ENCODE measurements at regions not wholly inside any gene's neighbourhood (a gene's known extent, or its start where the extent isn't known, plus 50 kb on each side); places are given as distances from the start of the nearest gene placed in this dataset.

DNA sequence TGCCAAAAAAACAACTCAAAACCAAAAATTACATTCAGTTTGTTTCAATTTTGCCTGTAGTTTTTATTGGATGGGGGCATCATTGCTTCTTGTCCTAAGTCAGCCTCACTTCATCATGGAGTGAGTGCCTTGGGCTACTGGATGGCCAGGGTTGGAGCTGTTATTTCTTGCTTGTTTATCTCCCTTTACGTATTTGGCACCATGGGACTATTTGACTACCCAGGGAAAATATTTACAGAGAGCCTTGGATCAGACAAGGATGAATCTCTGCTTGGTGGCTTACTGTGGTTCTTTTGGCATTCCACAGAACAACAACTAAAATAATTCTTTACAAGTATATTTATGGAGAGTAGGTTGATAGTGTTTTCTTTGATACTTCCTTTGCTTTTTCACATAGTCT is 160.8 kb upstream of the SEL1L start:
- H3K27ac ChIP-seq (ENCODE audit: low read depth, low read length): no peak overlapping the region
- H3K27me3 ChIP-seq (ENCODE audit: insufficient read depth, low read length): no peaks in the 10 kb centered on the region
- no peaks in the 10 kb centered on the region for H3K36me3 ChIP-seq (ENCODE audit: insufficient read depth, low read length)
- H3K4me1 ChIP-seq (ENCODE audit: control insufficient read depth, insufficient read depth, low read length, unreplicated experiment): no peaks in the 10 kb centered on the region
- H3K79me2 ChIP-seq (ENCODE audit: control insufficient read depth, insufficient read depth, low read length, unreplicated experiment): no peaks in the 10 kb centered on the region
- H3K4me3 ChIP-seq (ENCODE audit: low read depth, low read length): no peak overlapping the region
- no peak overlapping the region for H2AFZ ChIP-seq (ENCODE audit: low read length, unreplicated experiment)

DNA sequence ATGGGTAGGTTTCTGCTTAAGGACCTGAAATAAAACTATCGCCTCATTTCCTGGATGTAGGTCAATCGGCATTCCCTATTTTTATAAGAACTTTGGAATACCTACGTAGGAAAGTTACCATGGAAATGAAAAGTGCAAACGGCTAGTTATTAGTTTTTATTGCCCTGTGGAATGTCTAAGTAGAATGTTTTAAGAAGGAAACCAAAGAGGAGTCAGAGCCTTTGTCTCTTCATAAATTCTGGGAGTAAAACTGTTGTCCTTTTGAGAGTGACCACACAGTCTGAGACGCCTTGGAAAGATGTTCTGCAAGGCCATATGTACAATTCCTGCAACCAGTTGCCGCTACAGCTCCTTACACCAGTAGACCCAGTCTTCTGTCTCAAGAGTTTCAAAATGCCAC is 176.0 kb upstream of the SEL1L start:
- Histone ChIP-seq H2AFZ (ENCODE audit: low read length, unreplicated experiment) (no peak overlapping the region), H3K4me3 (ENCODE audit: low read depth, low read length) (no peak overlapping the region), H3K27ac (ENCODE audit: low read depth, low read length) (no peak overlapping the region), H3K36me3 (ENCODE audit: insufficient read depth, low read length) (no peaks in the 10 kb centered on the region), H3K79me2 (ENCODE audit: control insufficient read depth, insufficient read depth, low read length, unreplicated experiment) (no peaks in the 10 kb centered on the region), H3K27me3 (ENCODE audit: insufficient read depth, low read length) (no peaks in the 10 kb centered on the region), H3K4me1 (ENCODE audit: control insufficient read depth, insufficient read depth, low read length, unreplicated experiment) (no peaks in the 10 kb centered on the region)

DNA sequence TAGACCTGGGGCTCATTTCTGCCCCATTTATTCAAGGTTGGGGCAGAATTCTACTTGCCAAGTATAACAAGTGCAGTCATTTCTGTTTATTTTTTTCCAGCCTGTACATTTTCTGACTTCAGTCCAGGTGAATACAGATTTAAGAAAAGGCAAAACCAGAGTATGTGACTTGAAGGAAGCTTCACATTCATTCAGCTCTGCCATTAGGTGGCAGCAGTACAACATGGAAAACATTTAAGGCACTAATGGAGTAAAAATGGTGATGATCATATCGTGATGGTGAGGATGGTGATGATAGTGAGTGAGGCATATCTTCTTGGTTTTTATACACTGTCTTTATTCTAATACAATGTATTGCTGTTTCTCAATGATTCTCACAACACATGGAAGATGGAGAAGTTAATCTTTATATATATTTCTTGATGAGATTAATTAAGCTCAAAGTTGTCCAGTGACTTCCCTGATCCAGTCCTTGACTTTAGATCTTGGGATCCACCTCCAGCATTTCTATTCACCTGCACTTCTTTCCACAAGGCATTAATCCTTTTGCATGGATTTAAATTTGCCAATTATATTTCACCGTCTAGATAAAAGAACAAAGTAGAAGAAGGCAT is 176.7 kb upstream of the SEL1L start:
- Histone ChIP-seq H3K36me3 (ENCODE audit: insufficient read depth, low read length) (no peaks in the 10 kb centered on the region), H3K27me3 (ENCODE audit: insufficient read depth, low read length) (no peaks in the 10 kb centered on the region), H3K79me2 (ENCODE audit: control insufficient read depth, insufficient read depth, low read length, unreplicated experiment) (no peaks in the 10 kb centered on the region), H3K27ac (ENCODE audit: low read depth, low read length) (no peak overlapping the region), H3K4me3 (ENCODE audit: low read depth, low read length) (no peak overlapping the region), H3K4me1 (ENCODE audit: control insufficient read depth, insufficient read depth, low read length, unreplicated experiment) (no peaks in the 10 kb centered on the region), H2AFZ (ENCODE audit: low read length, unreplicated experiment) (no peak overlapping the region)

DNA sequence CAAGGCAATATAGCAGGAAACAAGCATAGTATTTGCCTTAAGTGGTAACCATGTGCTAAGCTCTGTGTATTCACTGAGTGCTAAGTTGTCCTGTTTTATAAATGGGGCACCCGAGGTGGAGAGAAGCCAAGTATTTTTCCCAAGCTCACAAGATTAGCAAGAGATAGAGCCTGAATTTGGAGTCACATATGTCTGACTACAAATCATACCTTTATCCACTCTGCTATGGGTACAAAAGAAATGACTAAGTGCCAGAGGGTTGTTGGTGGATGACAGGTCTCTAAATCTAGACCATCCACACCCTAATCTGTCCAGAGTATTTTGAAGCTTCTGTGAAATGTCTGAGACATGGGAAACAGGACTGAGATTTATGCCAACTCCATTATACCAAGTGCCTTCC is 182.1 kb upstream of the SEL1L start:
- H3K27ac ChIP-seq (ENCODE audit: low read depth, low read length): no peak overlapping the region
- H2AFZ ChIP-seq (ENCODE audit: low read length, unreplicated experiment): no peak overlapping the region
- H3K27me3 ChIP-seq (ENCODE audit: insufficient read depth, low read length): no peaks in the 10 kb centered on the region
- no peaks in the 10 kb centered on the region for H3K36me3 ChIP-seq (ENCODE audit: insufficient read depth, low read length)
- no peaks in the 10 kb centered on the region for H3K4me1 ChIP-seq (ENCODE audit: control insufficient read depth, insufficient read depth, low read length, unreplicated experiment)
- no peaks in the 10 kb centered on the region for H3K79me2 ChIP-seq (ENCODE audit: control insufficient read depth, insufficient read depth, low read length, unreplicated experiment)
- no peak overlapping the region for H3K4me3 ChIP-seq (ENCODE audit: low read depth, low read length)

DNA sequence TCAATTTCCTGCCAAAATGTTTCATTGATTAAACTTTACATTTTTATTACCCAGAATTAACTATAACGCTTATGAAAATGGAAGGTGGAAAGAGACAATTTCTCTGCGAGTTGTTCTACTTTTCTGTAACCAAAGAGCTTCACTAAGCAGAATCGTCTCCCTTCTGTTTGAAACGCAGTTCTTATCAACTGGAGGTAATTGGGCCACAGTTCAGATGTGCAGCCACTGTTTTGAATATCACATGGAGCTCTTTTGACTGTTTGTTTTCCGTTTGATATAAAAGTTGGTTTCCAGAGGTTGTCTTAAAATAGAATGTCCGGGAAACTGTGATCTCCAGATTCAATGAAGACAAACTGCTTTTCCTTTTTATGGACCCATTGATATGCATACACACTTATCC is 183.3 kb upstream of the SEL1L start:
- H2AFZ ChIP-seq (ENCODE audit: low read length, unreplicated experiment): no peak overlapping the region
- H3K4me1 ChIP-seq (ENCODE audit: control insufficient read depth, insufficient read depth, low read length, unreplicated experiment): no peaks in the 10 kb centered on the region
- no peak overlapping the region for H3K27ac ChIP-seq (ENCODE audit: low read depth, low read length)
- no peak overlapping the region for H3K4me3 ChIP-seq (ENCODE audit: low read depth, low read length)
- H3K27me3 ChIP-seq (ENCODE audit: insufficient read depth, low read length): no peaks in the 10 kb centered on the region
- no peaks in the 10 kb centered on the region for H3K79me2 ChIP-seq (ENCODE audit: control insufficient read depth, insufficient read depth, low read length, unreplicated experiment)
- no peaks in the 10 kb centered on the region for H3K36me3 ChIP-seq (ENCODE audit: insufficient read depth, low read length)

DNA sequence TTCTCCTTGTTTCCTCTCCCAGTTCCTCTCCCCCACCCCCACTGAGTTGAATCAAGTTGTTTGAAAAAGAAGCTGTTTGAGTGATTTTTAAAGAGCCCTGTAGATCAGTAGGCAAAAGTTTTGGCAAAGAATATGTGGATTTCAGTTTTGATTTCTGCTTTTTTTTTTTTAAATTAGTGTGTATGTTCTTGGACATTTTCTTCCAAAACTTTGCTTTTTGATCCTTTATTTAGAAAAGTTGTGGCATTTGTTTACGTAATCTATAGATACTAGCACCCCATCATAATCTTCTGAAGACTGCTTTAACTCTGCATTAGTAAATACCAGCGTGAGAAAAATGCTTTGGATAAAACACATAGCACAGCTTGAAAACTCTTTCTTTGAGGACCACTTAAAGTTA is 190.3 kb upstream of the SEL1L start:
- Histone ChIP-seq H3K36me3 (ENCODE audit: insufficient read depth, low read length) (no peaks in the 10 kb centered on the region), H3K4me3 (ENCODE audit: low read depth, low read length) (no peak overlapping the region), H3K27me3 (ENCODE audit: insufficient read depth, low read length) (no peaks in the 10 kb centered on the region), H3K4me1 (ENCODE audit: control insufficient read depth, insufficient read depth, low read length, unreplicated experiment) (no peaks in the 10 kb centered on the region), H2AFZ (ENCODE audit: low read length, unreplicated experiment) (no peak overlapping the region), H3K79me2 (ENCODE audit: control insufficient read depth, insufficient read depth, low read length, unreplicated experiment) (no peaks in the 10 kb centered on the region), H3K27ac (ENCODE audit: low read depth, low read length) (no peak overlapping the region)

DNA sequence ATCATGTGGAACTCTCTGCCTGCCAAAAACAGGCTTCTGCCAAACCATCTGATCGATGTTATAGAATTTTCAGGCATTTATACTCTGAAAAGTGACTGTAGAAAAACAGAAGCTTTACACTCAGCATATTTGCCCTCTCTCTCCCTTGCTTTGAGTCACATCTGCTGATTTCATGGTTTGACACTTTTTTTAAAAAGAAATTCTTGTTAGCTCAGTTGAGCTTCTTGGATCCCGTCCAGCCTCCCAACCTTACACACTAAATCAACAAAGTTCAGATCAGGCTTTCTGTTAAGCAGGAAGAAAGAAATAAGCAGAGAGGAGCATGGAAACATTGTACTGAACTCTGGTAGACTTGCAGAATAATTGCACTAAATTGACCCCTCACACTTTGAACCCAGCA is 193.6 kb upstream of the SEL1L start:
- Histone ChIP-seq H3K27ac (ENCODE audit: low read depth, low read length) (no peak overlapping the region), H2AFZ (ENCODE audit: low read length, unreplicated experiment) (no peak overlapping the region), H3K36me3 (ENCODE audit: insufficient read depth, low read length) (no peaks in the 10 kb centered on the region), H3K79me2 (ENCODE audit: control insufficient read depth, insufficient read depth, low read length, unreplicated experiment) (no peaks in the 10 kb centered on the region), H3K27me3 (ENCODE audit: insufficient read depth, low read length) (no peaks in the 10 kb centered on the region), H3K4me3 (ENCODE audit: low read depth, low read length) (no peak overlapping the region), H3K4me1 (ENCODE audit: control insufficient read depth, insufficient read depth, low read length, unreplicated experiment) (no peaks in the 10 kb centered on the region)

DNA sequence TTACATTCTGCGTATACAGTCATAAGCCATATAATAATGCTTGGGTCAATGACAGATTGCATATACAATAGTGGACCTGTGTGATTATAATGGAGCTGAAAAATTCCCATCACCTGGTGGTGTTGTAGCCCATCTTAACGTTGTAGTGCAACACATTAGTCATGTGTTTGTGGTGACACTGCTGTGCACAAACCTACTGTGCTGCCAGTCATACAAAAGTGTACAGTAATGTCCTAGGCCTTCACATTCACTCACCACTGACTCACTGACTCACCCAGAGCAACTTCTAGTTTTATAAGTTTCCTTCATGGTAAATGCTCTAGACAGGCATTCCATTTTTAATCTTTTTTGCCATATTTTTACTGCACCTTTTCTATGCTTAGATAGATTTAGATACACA is 194.8 kb upstream of the SEL1L start:
- H3K79me2 ChIP-seq (ENCODE audit: control insufficient read depth, insufficient read depth, low read length, unreplicated experiment): no peaks in the 10 kb centered on the region
- H3K36me3 ChIP-seq (ENCODE audit: insufficient read depth, low read length): no peaks in the 10 kb centered on the region
- H3K27ac ChIP-seq (ENCODE audit: low read depth, low read length): no peak overlapping the region
- H3K27me3 ChIP-seq (ENCODE audit: insufficient read depth, low read length): no peaks in the 10 kb centered on the region
- H2AFZ ChIP-seq (ENCODE audit: low read length, unreplicated experiment): no peak overlapping the region
- no peaks in the 10 kb centered on the region for H3K4me1 ChIP-seq (ENCODE audit: control insufficient read depth, insufficient read depth, low read length, unreplicated experiment)
- no peak overlapping the region for H3K4me3 ChIP-seq (ENCODE audit: low read depth, low read length)

DNA sequence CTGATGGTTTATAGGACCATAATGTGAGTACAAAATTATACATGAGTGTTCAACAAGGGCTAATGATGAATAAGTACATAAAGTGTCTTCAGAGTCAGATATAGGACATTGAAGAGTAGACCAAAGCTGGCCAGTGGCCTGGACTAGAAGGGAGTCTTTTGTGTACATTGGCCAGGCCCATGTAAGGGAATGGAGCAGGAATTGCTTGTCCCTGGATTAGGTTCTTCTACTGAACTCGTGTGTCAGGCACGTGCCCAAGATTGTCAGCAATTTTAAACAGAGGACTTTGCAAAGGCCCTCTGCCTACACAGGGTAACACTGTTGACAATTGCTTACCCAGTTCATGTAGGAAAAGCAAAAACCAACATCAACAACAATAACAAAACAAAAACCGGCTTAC is 196.0 kb upstream of the SEL1L start:
- no peak overlapping the region for H2AFZ ChIP-seq (ENCODE audit: low read length, unreplicated experiment)
- H3K4me1 ChIP-seq (ENCODE audit: control insufficient read depth, insufficient read depth, low read length, unreplicated experiment): no peaks in the 10 kb centered on the region
- H3K4me3 ChIP-seq (ENCODE audit: low read depth, low read length): no peak overlapping the region
- H3K79me2 ChIP-seq (ENCODE audit: control insufficient read depth, insufficient read depth, low read length, unreplicated experiment): no peaks in the 10 kb centered on the region
- H3K36me3 ChIP-seq (ENCODE audit: insufficient read depth, low read length): no peaks in the 10 kb centered on the region
- H3K27me3 ChIP-seq (ENCODE audit: insufficient read depth, low read length): no peaks in the 10 kb centered on the region
- no peak overlapping the region for H3K27ac ChIP-seq (ENCODE audit: low read depth, low read length)

DNA sequence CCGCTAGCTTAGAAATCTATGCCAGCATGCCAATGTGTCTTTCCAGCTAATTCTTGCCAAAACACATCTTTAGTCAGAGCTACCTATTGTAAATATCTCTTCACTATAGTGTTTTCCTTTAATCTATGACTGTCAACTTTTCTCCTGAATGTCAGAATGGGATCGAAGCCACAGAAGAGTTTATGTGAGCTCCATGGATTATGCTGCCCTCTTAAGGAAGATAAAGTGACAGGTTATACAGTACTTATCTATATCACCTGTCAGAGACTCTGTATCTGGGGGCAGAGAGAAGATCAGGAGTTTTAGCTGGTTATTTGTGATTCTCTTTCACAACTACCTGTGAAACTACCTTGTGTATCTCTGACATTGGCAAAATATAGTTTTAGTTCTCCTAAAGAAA is 204.3 kb upstream of the SEL1L start:
- H3K4me3 ChIP-seq (ENCODE audit: low read depth, low read length): no peak overlapping the region
- H3K27me3 ChIP-seq (ENCODE audit: insufficient read depth, low read length): no peaks in the 10 kb centered on the region
- no peak overlapping the region for H3K27ac ChIP-seq (ENCODE audit: low read depth, low read length)
- no peaks in the 10 kb centered on the region for H3K79me2 ChIP-seq (ENCODE audit: control insufficient read depth, insufficient read depth, low read length, unreplicated experiment)
- H2AFZ ChIP-seq (ENCODE audit: low read length, unreplicated experiment): no peak overlapping the region
- no peaks in the 10 kb centered on the region for H3K36me3 ChIP-seq (ENCODE audit: insufficient read depth, low read length)
- H3K4me1 ChIP-seq (ENCODE audit: control insufficient read depth, insufficient read depth, low read length, unreplicated experiment): no peaks in the 10 kb centered on the region

DNA sequence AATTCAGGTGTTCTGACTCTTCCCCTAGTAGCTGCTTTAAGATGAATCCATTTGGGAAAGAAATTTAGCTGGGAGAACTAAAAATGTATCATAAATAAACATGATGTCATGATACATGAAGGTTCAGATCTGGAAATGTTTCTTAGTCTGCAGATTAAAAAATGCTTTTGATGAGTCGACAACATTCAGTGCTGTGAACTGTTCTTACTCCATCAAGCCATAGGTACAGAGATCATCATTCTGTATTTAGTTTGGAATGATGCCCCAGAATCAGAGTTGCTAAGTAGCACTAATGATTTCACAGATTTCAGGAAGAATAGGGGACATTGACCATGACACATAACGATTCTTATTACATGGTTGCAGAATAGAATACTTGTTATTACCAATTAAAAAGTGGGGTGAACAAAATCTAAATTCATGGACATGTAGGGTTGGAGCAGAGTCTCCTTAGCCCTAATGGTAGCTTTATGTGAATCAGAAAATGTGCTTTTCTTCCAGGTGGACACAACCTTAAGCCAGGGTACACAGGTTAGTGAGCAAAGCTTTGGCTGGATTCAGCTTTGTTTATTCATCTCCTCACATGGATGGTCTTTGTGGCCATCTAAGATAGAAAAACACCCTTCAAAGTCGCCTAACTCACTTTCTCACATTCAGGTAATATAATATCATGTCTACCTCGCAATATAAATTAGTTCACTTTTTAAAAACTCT is 205.4 kb upstream of the SEL1L start:
- Histone ChIP-seq H3K27me3 (ENCODE audit: insufficient read depth, low read length) (no peaks in the 10 kb centered on the region), H2AFZ (ENCODE audit: low read length, unreplicated experiment) (no peak overlapping the region), H3K79me2 (ENCODE audit: control insufficient read depth, insufficient read depth, low read length, unreplicated experiment) (no peaks in the 10 kb centered on the region), H3K4me1 (ENCODE audit: control insufficient read depth, insufficient read depth, low read length, unreplicated experiment) (no peaks in the 10 kb centered on the region), H3K36me3 (ENCODE audit: insufficient read depth, low read length) (no peaks in the 10 kb centered on the region), H3K27ac (ENCODE audit: low read depth, low read length) (no peak overlapping the region), H3K4me3 (ENCODE audit: low read depth, low read length) (no peak overlapping the region)

Data from ACC112 (cell line).